ENCODE measurements at regions not wholly inside any gene's neighbourhood (a gene's known extent, or its start where the extent isn't known, plus 50 kb on each side); places are given as distances from the start of the nearest gene placed in this dataset.

DNA sequence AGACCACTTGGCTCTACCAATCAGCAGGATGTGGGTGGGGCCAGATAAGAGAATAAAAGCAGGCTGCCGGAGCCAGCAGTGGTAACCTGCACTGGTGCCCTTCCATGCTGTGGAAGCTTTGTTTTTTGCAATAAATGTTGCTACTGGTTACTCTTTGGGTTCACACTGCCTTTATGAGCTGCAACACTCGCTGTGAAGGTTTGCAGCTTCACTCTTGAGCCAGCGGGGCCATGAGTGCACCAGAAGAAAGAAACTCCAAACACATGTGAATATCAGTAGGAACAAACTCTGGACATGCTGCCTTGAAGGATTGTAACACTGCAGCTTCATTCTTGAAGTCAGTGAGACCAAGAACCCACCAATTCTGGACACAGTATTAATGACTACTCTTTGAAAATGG, 89.9 kb upstream of the MBOAT1 start:
- DNase-seq (no peak), ATAC-seq (no peak)
- H3K27me3 ChIP-seq: no peaks in the 10 kb centered on the region
- H3K9me3 ChIP-seq: no peaks in the 10 kb centered on the region
- TF ChIP-seq, protein P1, sequence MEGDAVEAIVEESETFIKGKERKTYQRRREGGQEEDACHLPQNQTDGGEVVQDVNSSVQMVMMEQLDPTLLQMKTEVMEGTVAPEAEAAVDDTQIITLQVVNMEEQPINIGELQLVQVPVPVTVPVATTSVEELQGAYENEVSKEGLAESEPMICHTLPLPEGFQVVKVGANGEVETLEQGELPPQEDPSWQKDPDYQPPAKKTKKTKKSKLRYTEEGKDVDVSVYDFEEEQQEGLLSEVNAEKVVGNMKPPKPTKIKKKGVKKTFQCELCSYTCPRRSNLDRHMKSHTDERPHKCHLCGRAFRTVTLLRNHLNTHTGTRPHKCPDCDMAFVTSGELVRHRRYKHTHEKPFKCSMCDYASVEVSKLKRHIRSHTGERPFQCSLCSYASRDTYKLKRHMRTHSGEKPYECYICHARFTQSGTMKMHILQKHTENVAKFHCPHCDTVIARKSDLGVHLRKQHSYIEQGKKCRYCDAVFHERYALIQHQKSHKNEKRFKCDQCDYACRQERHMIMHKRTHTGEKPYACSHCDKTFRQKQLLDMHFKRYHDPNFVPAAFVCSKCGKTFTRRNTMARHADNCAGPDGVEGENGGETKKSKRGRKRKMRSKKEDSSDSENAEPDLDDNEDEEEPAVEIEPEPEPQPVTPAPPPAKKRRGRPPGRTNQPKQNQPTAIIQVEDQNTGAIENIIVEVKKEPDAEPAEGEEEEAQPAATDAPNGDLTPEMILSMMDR (IDR thresholded peaks at IDR 0.05): no peak
- H3K27ac ChIP-seq: no peak overlapping the region
- no peak overlapping the region for H3K4me3 ChIP-seq
- no peaks in the 10 kb centered on the region for H3K4me1 ChIP-seq
- no peaks in the 10 kb centered on the region for H3K36me3 ChIP-seq
- intact Hi-C loops (cut with DNase I): no loop called here

GRCh38 chr6:20302702-20303251, 90.5 kb upstream of the MBOAT1 start:
- DNase-seq (no peak), ATAC-seq (no peak)
- Histone ChIP-seq H3K27me3 (no peaks in the 10 kb centered on the region), H3K36me3 (no peaks in the 10 kb centered on the region), H3K9me3 (no peaks in the 10 kb centered on the region), H3K27ac (no peak overlapping the region), H3K4me1 (no peaks in the 10 kb centered on the region), H3K4me3 (no peak overlapping the region)
- intact Hi-C loops (cut with DNase I): no loop called here
- TF ChIP-seq, protein P1 (IDR thresholded peaks at IDR 0.05): no peak

- intact Hi-C loops (cut with DNase I): no loop called here
- no peaks in the 10 kb centered on the region for H3K9me3 ChIP-seq
These were observed 94.2 kb upstream of the MBOAT1 start for GRCh38 chr6:20306491-20306890.

GRCh38 chr6:20309186-20309585, 92.5 kb upstream of the E2F3 start:
- Histone ChIP-seq H3K27me3 (no peaks in the 10 kb centered on the region), H3K4me1 (no peaks in the 10 kb centered on the region), H3K4me3 (no peak overlapping the region), H3K9me3 (no peaks in the 10 kb centered on the region), H3K27ac (no peak overlapping the region), H3K36me3 (no peaks in the 10 kb centered on the region)
- ATAC-seq (no peak), DNase-seq (peak in 2 of 4 donors; percentile 29 to 40)
- TF ChIP-seq, protein P1 (IDR thresholded peaks at IDR 0.05): no peak
- intact Hi-C loops (cut with DNase I): no loop called here

More at GRCh38 chr6:20306491-20306890, 94.2 kb upstream of the MBOAT1 start:
- no peaks in the 10 kb centered on the region for H3K4me1 ChIP-seq
- TF ChIP-seq, protein P1 (IDR thresholded peaks at IDR 0.05): no peak
- ATAC-seq (no peak), DNase-seq (no peak)
- no peaks in the 10 kb centered on the region for H3K27me3 ChIP-seq
- H3K27ac ChIP-seq: no peak overlapping the region
- H3K36me3 ChIP-seq: no peaks in the 10 kb centered on the region
- no peak overlapping the region for H3K4me3 ChIP-seq

GRCh38 chr6:20310185-20310584, 91.5 kb upstream of the E2F3 start:
- intact Hi-C loops (cut with DNase I): no loop called here
- no peaks in the 10 kb centered on the region for H3K9me3 ChIP-seq
- TF ChIP-seq, protein P1 (IDR thresholded peaks at IDR 0.05): no peak
- no peaks in the 10 kb centered on the region for H3K4me1 ChIP-seq
- H3K27ac ChIP-seq: no peak overlapping the region
- no peak for ATAC-seq
- no peak overlapping the region for H3K4me3 ChIP-seq
- H3K27me3 ChIP-seq: no peaks in the 10 kb centered on the region
- DNase-seq: no peak
- no peaks in the 10 kb centered on the region for H3K36me3 ChIP-seq

Data from left lung (tissue), 4 donors.